WTC11 (cell line): ENCODE measurements at regions not wholly inside any gene's neighbourhood (a gene's known extent, or its start where the extent isn't known, plus 50 kb on each side); places are given as distances from the start of the nearest gene placed in this dataset.

ENCODE experiments used
- ZBTB21 ChIP-seq: sonication (generic); formaldehyde crosslinking; IDR thresholded peaks from 2 replicates; pipeline ENCODE4 v1.8.1; 2023; ENCODE audit warnings: mild to moderate bottlenecking, missing genetic modification reagents, borderline replicate concordance
- ZNF416 ChIP-seq: fragments of 250-450 bp; sonication (Bioruptor Pico); IDR thresholded peaks from 2 replicates; pipeline ENCODE4 v1.9.0; 2021; ENCODE audit warnings: mild to moderate bottlenecking, inconsistent platforms
- TF ChIP-seq, protein P1 (sequence below): fragments of 200-600 bp; IDR thresholded peaks from 2 replicates; pipeline ENCODE4 v1.8.0; 2022; ENCODE audit warnings: antibody characterized with exemption
- TF ChIP-seq, protein P2 (sequence below): sonication (generic); formaldehyde crosslinking; IDR thresholded peaks from 2 replicates; pipeline ENCODE4 v1.8.1; 2023; ENCODE audit warnings: mild to moderate bottlenecking, moderate library complexity, missing genetic modification reagents

DNA sequence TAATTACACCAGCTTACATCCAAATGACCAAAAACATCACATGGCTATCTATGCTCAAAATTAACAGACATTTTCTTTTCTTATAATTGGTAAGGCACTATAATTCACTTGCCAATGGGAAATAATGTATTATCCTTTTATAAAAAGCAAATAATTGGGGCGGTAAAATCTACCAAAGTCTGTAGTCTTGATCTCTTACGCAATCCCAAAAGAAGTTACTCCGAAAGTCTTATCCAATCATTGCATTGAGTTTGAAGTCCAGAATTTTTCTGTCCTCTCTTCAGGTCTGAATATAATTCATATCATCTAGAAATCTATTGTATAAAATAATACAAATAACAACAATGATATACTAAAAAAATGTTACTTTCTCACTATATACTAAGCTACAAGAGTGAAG is 273.3 kb upstream of the CADM2 start:
- TF ChIP-seq, protein P1, sequence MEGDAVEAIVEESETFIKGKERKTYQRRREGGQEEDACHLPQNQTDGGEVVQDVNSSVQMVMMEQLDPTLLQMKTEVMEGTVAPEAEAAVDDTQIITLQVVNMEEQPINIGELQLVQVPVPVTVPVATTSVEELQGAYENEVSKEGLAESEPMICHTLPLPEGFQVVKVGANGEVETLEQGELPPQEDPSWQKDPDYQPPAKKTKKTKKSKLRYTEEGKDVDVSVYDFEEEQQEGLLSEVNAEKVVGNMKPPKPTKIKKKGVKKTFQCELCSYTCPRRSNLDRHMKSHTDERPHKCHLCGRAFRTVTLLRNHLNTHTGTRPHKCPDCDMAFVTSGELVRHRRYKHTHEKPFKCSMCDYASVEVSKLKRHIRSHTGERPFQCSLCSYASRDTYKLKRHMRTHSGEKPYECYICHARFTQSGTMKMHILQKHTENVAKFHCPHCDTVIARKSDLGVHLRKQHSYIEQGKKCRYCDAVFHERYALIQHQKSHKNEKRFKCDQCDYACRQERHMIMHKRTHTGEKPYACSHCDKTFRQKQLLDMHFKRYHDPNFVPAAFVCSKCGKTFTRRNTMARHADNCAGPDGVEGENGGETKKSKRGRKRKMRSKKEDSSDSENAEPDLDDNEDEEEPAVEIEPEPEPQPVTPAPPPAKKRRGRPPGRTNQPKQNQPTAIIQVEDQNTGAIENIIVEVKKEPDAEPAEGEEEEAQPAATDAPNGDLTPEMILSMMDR: no peak
- TF ChIP-seq ZBTB21 (CRISPR knock-in tag): no peak
- TF ChIP-seq, protein P2, sequence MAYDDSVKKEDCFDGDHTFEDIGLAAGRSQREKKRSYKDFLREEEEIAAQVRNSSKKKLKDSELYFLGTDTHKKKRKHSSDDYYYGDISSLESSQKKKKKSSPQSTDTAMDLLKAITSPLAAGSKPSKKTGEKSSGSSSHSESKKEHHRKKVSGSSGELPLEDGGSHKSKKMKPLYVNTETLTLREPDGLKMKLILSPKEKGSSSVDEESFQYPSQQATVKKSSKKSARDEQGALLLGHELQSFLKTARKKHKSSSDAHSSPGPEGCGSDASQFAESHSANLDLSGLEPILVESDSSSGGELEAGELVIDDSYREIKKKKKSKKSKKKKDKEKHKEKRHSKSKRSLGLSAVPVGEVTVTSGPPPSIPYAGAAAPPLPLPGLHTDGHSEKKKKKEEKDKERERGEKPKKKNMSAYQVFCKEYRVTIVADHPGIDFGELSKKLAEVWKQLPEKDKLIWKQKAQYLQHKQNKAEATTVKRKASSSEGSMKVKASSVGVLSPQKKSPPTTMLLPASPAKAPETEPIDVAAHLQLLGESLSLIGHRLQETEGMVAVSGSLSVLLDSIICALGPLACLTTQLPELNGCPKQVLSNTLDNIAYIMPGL (CRISPR knock-in tag): no peak
- TF ChIP-seq ZNF416 (CRISPR knock-in tag): no peak
